Right lung (tissue), 2 donors: ENCODE measurements at regions not wholly inside any gene's neighbourhood (a gene's known extent, or its start where the extent isn't known, plus 50 kb on each side); places are given as distances from the start of the nearest gene placed in this dataset.

Experiments used
- DNase-seq, 2 donors: peaks; one replicate each; pipeline ENCODE4 v3.0.0-alpha.2; 2013

DNA sequence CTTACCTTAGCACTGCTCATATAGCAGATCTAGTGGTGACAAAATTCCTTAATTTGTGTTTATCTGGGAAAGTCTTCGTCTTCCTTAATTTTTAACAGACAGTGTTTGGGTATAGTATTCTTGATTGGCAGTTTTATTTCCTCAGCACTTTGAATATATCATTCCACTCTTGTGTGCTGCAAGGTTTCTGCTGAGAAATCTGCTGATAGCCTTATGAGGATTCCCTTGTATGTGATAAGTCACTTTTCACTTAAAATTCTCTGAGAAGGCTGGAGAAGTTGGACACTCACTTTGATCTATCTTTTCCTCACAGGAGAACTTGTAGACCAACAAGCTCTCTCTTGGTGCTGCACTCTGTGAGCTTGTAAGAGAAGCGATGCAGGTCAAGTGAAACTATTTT lies 306.1 kb upstream of the RTL1 start:
- no peak for DNase-seq

DNA sequence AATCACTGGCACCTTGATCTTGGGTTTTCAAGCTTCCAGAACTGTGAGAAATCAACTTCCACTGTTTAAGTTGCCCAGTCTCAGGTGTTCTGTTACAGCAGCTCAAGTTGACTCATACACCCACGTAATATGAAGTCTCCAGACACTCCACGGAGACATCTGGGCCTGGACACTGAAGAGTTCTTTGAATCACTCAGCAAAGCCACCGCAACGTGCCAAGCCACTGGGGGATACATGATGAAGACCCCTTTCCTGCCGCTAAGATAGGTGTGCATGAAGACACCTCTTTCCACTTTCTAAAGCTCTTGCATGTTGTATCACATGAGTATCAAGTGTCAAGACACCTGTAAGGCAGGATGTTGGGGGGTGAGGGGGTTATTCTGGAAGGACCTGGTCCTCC lies 311.7 kb upstream of the RTL1 start:
- DNase-seq = no peak

DNA sequence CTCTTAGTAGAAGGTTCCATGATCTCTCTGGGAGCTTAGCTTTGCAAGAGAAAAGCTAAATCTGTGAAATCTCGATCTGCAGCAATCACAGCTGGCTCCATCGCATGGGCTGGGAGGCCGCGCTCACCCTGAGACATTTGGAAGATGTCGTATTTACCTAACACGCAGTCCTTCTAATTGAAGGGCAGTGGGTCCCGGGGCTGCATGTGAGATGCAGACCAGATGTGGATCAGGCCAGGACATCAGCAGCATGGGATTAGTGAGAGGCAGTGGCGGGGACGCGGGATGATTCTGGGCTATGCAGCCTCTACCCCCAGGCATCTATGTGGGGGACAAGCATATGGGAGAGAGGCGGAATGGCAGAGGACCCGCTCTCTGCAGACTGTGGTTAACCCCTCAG lies 312.4 kb upstream of the RTL1 start:
- peak in 1 of 2 donors; percentile 41 for DNase-seq

DNA sequence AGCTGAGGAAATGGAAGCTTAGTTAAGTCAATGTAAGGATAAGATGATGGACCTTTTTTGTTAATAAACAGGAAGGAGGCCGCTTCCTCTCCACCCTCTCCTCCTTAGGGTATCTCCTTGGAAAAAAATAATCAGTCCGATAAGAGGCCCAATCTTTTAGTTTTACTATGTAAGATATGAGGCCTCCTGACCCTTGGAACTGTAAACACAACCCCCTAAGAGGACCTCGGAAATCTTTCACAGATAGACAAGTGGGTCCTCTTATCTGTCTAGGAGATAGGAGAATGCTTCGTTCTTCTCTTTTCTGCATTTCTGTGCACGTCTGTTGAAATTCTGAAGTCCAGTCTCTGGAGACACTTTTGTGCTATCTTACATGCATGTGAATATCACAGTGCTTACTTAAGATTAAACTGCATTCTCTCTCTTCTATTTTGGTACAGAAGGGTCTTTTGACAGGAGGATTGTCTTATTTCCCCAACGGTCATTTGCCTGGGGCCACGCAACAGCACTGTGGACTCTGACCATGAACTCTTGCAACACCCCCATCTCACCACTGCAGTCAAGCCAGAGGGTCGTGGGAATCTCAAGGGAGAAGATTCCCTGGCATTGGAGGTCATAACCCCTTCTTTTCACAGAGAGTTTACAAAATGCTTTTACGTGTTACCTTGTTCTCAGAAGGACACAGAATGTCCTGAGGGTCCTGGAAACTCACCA lies 313.0 kb upstream of the RTL1 start:
- no peak for DNase-seq

DNA sequence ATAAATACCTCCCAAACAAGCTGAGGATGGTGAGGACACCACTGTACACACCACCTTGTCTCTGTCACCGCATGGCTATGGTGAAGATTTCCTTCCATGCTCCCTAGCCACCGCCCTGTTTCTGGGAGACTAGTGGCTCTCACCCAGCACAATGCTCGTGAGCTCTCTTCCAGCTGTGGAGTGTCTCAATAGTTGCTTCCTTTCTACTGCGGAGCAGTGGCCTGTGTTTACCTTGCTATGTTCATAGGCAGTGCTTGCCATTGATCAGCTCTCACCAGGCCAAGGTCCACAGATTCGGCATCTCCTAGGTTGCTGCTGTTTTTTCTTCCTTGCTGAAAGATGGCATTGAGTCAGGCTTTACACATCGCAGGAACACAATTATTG lies 313.6 kb upstream of the RTL1 start:
- DNase-seq = no peak

DNA sequence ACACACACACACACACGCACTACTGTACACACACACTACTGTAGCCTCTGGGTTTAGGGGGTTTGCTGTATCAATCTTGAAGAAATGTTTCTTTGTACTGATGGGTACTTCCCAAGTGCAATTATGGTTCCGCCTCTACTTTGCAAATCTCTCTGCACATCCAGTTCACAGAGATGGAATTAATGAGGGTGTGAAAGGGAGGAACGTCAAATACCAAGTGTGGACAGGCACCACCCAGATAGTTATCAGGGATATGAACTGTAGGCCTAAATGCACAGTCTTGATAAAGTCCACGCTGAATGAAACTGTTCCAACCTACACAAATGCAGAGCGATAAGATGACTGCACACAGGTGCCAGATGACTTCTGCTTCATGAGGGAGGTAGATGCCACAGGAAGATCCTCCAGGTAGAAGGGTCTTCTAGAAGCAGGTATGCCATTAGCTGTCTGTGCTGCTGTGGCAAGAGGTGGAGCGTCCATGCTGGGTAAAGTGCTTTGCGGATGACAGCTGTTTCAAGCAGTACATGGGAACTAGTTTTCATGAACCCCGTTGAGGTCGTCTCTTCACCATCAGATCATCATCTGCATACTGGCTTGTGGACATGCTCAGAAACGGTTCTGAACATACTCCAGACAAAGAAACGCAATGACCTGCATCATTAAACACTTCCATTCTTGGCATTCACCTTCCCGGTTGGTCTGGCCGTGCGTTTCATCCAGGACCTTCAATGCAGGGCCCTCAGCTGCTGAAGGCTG lies 314.3 kb upstream of the RTL1 start:
- DNase-seq = no peak

DNA sequence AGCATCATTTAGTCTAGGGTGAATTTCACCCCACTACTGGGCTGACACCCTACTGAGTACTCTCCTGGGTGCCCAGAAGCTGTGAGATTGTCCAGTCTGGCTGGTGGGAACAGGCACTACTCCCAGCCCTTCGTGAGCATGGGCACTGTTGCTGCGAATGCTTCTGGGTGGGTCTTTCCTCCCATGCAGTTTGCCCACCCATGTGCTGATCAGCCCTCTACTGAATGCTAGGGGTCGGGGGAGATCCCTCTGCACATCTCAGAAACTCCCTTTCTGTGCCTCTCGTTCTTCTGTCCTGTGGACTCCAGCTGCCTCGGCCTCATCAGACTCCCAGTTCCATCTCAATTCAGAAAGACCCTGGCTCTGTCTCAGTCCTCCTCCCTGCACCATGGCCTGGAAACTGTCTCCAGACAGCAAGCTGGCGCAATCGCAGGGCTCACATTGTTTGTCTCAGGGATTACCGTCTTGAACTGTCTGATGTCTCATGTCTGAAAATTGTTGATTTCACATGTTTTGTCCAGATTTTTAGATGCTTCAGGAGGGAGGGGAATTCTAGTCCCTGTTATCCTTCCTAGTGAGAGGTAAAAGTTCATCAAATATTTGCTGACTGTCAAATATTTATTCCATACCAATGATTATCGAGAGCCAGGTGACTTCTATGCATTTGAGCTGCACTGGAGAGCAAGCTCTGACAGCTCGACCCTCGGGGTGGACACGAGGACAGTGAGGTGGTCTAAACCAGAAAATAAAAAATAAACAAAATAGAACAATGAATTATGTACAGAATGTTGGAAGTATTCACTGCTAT lies 316.6 kb upstream of the RTL1 start:
- no peak for DNase-seq

DNA sequence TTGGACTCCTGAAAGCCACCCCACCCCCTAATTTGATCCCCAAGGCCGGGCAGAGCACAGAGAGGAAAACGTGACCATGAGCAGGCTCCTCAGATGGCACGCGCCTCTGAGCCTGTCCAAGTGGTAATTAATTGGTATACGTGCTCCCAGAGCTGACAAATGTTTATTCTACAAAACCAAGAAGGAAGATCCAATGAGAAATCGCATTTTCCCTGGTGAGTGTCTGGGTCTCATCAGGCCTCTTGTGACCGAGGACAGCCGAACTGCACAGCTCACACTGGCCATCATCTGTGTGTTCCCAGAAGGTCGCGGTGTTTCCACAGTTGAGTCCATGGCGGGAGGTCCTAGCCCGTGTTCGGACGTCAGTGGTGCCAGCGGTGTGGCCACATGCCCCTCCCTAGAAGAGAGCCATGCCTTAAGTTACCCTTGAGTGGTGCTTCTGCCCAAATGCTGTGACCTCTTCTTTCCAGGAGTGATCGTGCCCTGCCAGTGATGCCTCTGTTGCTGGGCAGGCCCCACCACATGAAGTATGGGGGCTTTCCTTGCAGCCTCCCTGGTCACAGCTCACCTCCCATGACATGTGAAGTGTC lies 317.5 kb upstream of the RTL1 start:
- DNase-seq = no peak

DNA sequence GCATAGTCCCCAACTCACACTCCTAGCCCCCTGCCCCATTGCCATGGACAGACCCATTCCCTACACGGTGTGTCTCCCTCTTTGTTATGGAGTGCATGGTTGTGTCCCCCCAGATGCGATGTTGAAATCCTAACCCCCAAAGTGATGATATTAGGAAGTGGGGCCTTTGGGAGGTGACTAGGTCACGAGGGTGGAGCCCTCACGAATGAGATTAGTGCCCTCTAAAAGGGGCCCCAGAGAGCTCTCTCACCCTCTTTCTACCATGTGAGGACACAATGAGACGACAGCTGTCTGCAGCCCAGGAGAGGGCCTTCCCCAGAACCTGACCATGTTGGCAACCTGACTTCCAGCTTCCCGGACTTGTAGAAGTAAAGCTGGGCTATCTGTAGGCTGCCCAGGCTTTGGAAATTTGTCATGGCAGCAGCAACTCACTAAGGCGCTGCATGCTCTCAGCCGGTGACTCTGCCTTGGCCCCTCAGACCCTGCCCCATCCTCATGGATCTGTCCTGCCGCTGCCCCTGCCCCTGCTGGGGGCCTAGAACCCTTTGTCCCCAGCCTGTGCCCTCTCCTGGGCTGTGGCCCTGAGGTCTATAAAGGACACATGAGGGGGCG lies 318.1 kb upstream of the RTL1 start:
- DNase-seq = no peak

DNA sequence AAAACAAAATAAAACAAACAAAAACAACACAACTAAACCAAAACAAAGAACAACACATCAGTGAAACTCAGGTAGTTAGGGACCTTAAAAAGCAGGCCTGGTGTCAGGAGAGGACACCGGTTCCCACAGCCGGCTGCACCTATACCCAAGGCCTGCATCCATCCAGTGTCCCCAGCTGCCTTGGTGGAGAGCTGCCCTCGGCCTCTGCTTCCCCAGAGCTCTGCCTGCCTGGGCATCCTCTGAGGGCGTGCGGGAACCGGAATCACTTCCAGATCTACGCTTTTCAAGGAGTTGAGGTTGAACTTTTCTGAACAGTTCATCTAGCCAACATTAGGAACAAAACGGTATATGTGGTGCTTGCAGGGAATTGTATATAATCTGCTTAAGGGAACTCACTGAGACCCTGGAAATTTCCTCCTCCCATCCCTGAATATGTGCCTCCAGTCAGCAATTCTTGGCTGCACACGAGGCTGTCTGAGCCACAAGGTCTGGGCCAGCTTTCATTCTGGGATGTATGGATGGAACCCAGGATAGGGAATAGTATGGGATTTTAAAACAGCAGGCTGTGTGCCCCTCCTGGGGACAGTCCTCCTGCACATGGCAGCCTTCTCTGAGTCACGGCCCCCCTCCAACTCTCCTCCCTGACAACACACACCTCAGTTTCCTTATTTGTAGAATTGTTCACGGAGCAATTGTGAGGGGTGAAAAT lies 319.0 kb upstream of the RTL1 start:
- no peak for DNase-seq

DNA sequence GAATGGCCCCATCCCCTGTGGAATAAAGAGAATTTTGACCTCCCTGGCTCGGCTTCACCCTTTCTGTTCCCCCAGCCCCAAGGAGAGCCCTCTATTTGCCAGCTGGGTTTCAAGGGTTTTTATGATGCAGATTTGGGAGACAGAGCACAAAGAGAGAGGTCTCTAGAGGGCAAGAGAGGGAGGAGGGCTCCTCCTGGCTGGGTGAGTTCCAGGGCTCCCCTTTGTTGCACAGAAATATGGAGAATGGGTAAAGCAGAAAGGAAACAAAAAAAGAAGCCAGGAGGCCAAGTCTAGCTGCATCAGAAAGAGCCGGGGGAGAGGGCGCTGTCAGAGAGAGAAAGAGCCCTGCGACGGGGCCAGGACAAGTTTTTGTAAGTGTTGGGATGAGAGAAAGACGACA lies 319.6 kb upstream of the RTL1 start:
- DNase-seq = no peak

DNA sequence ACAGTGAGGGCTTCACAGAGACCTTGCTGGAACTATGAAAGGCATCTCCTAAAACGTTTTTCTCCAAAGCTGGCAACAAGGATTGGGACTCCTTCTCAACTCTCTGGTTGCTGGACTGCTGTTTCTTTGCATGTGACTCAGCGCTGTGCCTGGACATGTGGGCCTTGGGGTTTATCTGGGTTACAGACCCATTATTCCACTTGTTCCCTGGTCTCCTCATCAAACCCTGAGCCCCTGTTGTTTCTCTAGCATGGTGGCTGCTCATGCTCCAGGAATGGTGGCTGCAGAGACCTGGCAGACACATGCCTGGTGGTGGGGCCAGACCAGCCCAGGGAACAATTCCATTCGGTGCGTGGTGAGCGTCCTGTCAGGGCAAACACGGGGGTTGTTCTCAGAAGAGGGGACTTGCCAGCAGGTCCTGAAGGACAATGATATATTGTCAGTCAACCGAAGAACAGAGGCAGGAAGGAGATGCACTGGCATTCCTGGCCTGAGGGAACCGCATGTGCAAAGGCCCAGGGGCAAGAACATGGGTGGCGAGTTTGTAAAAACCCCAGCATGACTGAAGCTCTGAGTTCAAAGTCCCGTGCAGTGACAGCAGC lies 320.1 kb upstream of the RTL1 start:
- DNase-seq = no peak

DNA sequence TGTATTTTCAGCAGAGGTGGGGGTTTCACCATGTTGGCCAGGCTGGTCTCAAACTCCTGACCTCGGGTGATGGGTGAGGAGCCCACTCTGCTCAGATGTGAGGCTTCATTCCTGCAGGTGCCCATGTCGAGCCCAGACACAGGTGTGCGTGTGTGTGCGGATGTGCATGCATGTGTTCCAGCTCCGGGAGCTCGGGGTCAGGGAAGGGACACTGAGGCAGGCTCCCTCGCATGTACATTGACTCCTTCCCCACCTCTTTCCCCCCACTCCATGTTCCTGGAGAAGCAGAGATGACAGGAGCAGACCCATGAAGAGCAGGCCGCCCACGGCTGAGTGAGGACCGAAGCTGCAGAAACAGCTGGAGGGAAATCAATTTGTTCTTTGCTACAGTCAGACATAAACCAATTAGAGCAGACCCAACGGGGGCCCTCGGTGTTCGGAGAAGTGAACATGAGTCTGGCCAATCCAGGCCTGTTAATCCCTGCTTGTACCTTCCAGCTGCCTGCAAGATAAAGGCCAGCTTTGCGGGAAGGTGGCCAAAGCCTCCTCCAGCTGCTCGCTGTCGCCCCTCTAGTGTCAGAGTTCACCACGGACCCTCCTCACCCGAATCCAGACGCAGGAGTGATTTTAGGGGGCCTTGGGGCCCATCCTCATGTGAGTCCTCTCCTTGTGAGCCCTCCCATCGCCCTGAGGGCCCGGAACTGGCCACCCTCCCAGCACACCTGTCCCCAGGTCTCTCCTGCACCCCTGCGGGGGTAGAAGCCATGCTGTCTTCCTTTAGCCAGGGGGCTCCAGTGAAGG lies 321.0 kb upstream of the RTL1 start:
- DNase-seq = peak in 1 of 2 donors; percentile 44

DNA sequence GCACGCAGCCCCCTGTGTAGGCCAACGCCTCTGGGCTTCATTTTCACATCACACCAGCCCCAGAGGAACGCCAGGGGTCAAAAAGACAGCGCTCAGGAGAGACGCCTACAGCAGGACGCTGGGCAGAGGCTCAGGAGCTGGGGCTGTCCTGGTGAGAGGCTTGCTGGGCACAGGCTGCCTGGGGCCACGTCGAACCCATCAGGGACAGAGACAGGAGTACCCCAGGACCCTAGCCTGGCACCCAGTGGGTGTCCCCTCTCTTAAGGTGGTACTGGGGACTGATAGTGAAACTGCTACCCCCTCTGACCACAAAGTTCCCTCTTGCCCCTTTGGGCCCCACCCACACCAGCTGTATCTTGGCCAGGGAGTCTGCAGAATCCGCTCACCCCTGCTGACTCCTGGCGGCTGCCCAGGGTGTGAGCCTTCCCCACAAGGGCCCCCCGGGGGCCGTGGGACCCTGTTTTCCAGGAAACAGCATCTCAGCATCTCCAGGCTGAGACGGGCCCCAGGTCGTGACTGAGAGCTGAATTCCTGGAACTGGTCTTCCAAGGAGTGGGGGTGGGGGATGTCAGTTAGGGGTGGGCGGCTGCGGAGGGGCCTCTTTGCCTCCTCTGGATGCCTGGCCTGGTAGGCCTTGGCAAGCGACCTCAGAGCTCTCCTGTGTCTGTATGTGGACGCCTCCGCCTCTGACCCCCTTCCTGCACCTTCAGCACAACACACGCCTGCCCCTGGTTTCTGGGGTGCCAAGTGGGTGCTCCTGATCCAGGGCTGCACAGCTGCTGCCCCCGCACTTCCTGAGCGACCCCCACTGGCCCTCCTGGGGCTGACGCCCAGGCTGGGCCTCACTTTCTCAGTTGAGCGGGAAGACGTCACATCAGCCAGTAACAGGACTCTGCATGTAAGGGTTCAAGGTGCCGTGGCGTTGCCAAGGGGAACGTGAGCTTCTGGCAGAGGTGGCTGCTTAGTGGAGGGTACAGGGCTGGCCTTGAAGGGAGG lies 321.9 kb upstream of the RTL1 start:
- DNase-seq = peak in 1 of 2 donors; percentile 45

DNA sequence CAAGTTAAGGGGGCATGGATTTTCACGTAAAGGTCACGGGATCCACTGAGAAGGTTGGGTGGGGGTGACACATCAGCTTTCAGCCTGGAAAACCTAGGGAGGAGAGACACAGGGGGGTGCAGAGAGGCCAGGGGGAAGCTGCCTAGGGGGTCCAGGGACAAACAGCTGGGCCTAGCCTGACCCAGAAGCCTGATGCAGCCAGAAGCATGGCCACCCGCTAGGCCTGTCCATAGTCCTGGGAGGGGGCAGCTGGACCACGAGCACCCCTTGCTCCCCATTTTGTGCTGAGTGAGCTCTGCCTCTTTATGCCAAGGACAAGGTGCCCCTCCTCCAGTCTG lies 322.7 kb upstream of the RTL1 start:
- no peak for DNase-seq

DNA sequence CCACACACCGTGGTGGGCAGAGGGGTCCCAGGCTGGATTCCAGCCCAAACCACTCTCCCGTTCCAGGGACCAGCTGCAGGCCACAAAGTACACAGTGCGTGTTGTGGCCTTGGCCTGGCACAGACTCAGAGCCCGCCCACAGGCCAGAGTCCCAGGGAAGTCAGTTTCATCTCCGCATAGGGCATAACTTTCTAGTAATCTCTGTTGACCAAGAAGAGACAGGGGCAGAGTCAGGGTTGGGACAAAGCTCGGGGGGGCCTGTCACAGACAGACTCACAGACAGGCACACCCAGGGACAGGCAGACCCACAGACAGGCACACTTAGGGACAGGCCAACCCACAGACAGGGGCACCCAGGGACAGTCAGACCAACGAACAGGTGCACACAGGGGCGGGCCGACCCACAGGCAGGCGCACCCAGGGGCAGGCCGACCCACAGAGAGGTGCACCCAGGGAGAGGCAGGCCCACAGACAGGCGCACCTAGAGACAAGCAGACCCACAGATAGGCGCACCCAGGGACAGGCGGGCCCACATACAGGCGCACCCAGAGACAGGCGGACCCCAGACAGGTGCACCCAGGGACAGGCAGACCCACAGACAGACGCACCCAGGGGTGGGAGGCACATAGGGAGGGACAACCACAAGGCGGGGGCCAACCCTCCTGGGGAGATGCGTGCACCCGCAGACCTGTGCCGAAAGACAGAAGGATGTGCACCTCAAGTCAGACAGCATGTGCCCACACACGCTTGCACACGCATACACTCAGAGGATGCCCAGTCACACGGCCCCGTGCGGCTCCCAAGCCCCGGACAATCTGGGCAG lies 323.3 kb upstream of the RTL1 start:
- peak in 1 of 2 donors; percentile 27 for DNase-seq
